ENCODE measurements at regions not wholly inside any gene's neighbourhood (a gene's known extent, or its start where the extent isn't known, plus 50 kb on each side); places are given as distances from the start of the nearest gene placed in this dataset.

GRCh38 chr20:39338469-39339376 is 376.6 kb downstream of the DHX35 start:
- peaks cover 0 to 3% (median 0%) of the 10 kb centered on the region in 11 donors for H3K9me3 ChIP-seq
- 63 to 67% methylated on average over 6 of the region's 6 CpGs for WGBS, 2 donors
- no peaks in the 10 kb centered on the region for H3K36me3 ChIP-seq
- H3K27ac ChIP-seq = peak overlapping the region in 2 of 10 donors; percentile 43 to 49
- TF ChIP-seq CTCF (IDR thresholded peaks at IDR 0.05) = no peak
- no peak overlapping the region for H3K4me3 ChIP-seq
- no peaks in the 10 kb centered on the region for H3K27me3 ChIP-seq
- DNase-seq (peak; percentile 5 to 32), ATAC-seq (peak in 7 of 8 donors; percentile 52 to 86 (median 70))
- H3K4me1 ChIP-seq = peaks cover 0 to 15% (median 3%) of the 10 kb centered on the region in 9 donors
- intact Hi-C loops (cut with DNase I) = no loop called here

- H3K36me3 ChIP-seq = no peaks in the 10 kb centered on the region
- H3K27me3 ChIP-seq = no peaks in the 10 kb centered on the region
- intact Hi-C loops (cut with DNase I) = no loop called here
- no peak for DNase-seq
- no peak overlapping the region for H3K4me3 ChIP-seq
- ATAC-seq = no peak
- 58 to 62% methylated on average over 3 of the region's 3 CpGs for WGBS, 2 donors
- no peak for TF ChIP-seq CTCF (IDR thresholded peaks at IDR 0.05)
- H3K4me1 ChIP-seq = no peaks in the 10 kb centered on the region
- H3K27ac ChIP-seq = no peak overlapping the region
- H3K9me3 ChIP-seq = peaks cover 0 to 11% (median 0%) of the 10 kb centered on the region in 11 donors
Measured at GRCh38 chr20:39333211-39333610, 371.1 kb downstream of the DHX35 start.

GRCh38 chr20:39328347-39328746 is 366.2 kb downstream of the DHX35 start:
- no peak for DNase-seq
- no peak overlapping the region for H3K4me3 ChIP-seq
- H3K9me3 ChIP-seq = peaks cover 0 to 11% (median 0%) of the 10 kb centered on the region in 11 donors
- intact Hi-C loops (cut with DNase I) = no loop called here
- no peaks in the 10 kb centered on the region for H3K4me1 ChIP-seq
- no peak overlapping the region for H3K27ac ChIP-seq
- TF ChIP-seq CTCF (IDR thresholded peaks at IDR 0.05) = no peak
- no peak for ATAC-seq
- WGBS, 2 donors = 65 to 75% methylated on average over 4 of the region's 4 CpGs
- H3K36me3 ChIP-seq = no peaks in the 10 kb centered on the region
- peaks cover 0 to 16% (median 0%) of the 10 kb centered on the region in 7 donors for H3K27me3 ChIP-seq

- H3K27me3 ChIP-seq = peaks cover 0 to 16% (median 0%) of the 10 kb centered on the region in 7 donors
- DNase-seq (no peak), ATAC-seq (no peak)
- no peaks in the 10 kb centered on the region for H3K4me1 ChIP-seq
- H3K4me3 ChIP-seq = no peak overlapping the region
- peaks cover 0 to 5% (median 0%) of the 10 kb centered on the region in 11 donors for H3K9me3 ChIP-seq
- no peak for TF ChIP-seq CTCF (IDR thresholded peaks at IDR 0.05)
- no peak overlapping the region for H3K27ac ChIP-seq
- intact Hi-C loops (cut with DNase I) = no loop called here
- no peaks in the 10 kb centered on the region for H3K36me3 ChIP-seq
- WGBS, 2 donors = 76 to 77% methylated on average over 3 of the region's 3 CpGs
Measured at GRCh38 chr20:39326050-39326449, 363.9 kb downstream of the DHX35 start.
